Myocyte (in vitro differentiated cells): ENCODE measurements at regions not wholly inside any gene's neighbourhood (a gene's known extent, or its start where the extent isn't known, plus 50 kb on each side); places are given as distances from the start of the nearest gene placed in this dataset.

ENCODE experiments used
- DNase-seq: peaks from one replicate; pipeline ENCODE4 v3.0.0-alpha.2; 2012; ENCODE audit warnings: low read depth

DNA sequence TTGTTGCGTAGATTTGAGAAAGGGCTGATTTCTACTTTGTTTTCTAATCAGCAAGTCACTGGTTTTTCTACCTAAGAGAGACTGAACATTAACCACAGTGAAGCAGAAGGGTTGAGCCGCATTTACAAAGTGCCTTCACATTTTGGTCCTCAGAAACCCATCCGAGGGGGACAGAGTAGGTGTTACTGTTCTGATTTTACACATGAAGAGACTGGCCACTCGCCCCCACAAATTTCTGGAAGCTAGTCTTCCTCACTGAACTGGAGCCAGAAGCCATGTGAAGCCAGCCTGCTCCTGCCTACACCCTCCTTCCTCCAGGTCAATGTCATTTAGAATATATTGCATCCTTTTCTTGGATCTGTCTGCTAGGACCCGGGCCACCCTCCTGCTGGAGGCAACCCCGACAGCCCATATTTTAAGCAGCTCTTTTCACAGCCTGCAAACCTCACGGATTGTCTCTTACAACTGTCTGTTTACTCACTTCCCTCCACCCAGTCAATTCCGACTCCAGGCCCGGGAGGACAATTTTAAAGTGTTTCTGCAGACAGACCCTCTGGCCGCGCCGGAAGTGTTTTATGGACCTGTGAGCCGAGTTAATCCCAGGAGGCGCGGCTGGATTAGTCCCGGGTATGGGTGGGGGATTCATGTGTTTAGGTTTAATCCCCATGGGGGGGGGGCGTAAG is 73.2 kb upstream of the BCOR start:
- no peak for DNase-seq

DNA sequence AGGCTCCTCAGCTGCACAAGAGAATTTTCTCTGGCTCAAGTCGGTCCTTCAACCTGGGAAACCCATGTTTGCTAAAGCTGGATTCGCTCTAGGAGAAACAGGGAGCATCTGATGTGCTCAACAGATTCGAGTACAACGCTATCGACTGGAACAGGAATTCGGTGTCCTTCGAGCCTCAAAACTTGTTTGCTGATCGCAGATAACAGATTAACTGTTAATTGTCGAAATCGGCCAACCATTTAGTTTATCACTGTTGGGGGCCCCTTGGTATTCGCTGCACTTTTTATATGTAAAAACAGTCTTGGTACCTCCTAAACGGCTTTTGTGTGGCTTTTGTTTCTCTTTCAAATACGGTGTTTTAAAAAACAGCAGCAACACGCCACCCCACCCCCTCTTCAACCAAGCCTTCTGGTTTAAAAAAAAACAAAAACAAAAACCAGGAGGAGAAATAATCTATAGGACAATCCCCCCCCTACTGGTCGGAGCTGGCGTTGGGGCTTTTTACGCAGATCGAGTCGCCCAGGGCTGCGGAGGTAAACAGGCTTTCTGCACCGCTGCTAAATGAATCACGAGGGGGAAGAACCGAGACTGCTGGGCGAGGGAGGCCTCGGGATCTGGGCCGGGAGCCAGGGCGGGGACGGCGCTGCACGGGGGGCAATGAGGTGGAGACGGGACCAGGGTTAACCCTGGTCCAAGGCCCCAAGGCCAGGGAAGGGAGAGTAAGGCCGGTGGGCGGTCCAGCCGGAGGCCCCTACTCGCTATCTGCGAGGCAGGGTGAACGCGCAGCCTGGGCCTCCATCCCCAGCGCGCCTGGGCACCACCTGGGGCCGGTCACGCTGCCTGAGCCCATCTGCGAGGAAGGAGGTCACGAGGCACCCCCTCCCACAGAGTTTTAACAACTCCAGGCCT is 71.7 kb upstream of the BCOR start:
- DNase-seq: no peak

DNA sequence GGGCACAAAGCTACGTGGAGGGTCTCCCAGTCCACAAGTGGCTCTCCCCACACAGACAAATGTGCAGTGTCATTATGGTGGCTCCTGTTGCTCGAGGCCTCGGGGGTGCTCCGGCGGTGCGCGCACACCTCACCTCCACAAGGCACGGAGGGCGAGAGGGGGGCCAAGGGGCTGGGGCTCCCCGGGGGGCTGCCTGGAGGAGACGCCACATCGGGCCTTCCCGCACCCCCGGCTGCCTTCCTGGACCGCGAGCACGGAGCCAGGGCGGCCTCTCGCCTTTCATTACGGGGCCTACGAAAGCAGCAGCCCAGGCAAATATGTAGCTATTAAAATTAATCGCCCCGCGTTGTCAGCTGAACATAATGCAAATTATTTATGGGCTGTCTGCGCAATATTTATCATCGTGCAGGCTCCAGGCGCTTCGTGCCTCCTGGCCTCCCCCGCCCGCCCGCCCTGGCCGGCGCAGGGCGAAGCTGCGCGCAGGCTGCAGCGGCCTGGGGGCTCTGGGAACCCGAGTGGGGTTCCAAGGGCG is 70.8 kb upstream of the BCOR start:
- DNase-seq: no peak

DNA sequence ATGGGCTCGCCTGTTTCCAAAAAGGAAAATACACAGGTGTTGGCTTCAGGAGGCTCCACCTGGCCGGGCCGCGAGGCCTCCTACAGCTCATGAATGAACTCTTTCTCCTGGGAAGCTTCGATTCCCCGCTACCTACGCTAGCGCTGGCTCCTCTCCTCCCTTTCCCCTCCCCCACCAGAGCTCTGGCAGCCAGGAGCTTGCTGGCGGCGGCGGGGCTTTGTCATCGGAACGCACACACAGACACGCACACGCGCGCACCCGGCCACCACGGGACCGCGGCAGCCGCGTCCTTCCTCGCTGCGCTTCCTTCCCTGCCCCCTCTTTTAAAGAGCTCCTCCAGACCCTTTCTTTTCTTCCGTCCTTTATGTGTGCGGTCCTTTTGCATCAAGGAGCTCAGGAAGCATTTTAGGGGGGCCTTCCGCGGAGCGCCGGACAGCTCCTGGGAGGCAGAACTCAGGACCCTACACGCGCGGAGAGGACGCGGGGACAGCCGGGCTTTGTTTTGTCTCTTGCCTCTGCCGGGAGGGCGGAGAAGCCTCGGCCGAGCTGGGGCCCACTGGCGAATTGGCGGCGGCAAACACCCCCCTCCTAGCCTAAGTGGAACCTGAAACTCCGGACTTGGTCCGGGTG is 70.2 kb upstream of the BCOR start:
- no peak for DNase-seq

DNA sequence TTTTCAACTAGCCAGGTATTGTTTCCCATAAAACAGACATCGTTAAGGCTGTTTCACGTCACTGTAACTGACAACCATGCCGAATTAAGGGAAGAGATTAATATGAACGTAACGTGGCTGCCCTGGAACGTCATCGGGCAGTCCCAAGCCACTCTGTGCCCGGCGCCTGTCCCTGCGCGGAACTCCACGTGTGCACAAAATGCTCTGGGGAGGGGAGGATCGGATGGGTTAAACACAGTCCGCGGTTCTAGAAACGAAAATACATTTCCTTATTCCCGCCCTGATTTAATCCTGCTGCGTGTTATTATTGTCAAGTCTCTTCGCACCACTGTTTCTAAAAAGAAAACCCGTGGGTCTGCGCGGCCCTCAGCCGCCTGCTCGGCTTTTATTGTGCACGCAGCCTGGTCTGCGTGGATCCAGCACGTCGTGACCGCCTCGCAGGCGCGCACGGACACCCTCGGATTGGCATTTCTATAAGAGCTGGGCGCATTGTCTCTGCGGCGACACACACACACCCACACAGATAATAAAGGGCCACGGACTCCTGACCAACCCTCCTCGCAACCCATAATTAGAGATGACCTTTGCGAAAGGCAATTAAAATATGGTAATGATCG is 69.6 kb upstream of the BCOR start:
- no peak for DNase-seq

DNA sequence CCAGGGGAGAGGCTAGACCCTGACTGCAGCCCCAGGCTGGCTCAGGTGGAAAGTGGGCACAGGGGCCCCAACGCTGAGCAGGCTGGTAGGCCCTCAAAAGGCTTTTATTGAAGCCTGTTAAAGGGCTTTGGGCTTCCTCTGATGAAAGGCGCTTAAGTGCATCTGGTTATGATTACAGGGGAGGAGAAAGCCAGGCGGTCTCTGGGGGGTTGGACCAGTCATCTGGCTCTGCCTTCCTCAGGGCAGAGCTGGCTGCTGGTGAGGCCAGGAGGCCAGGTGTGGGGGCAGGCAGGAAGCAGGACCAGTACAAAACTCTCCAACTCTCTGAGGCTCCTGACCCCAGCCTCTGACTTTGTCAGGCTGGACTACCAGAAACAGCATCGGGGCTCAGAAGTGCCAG is 68.8 kb upstream of the BCOR start:
- DNase-seq: no peak

DNA sequence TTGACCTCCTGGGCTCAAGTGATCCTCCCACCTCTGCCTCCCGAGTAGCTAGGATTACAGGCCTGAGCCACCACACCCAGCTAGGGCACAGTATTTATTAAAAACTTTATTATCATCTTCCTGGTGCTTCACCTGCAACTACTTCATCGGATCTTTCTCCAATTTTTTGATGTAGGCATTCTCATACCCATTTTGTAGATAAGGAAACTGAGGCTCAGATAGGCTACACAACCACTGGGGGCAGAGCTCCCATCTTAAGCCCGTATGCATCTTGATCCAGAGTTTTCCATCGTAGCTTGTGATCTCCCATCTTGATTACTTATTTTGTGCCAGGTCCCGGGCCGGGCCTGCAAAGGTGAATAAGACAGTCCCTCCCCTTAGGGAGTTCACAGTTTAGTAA is 68.1 kb upstream of the BCOR start:
- no peak for DNase-seq

DNA sequence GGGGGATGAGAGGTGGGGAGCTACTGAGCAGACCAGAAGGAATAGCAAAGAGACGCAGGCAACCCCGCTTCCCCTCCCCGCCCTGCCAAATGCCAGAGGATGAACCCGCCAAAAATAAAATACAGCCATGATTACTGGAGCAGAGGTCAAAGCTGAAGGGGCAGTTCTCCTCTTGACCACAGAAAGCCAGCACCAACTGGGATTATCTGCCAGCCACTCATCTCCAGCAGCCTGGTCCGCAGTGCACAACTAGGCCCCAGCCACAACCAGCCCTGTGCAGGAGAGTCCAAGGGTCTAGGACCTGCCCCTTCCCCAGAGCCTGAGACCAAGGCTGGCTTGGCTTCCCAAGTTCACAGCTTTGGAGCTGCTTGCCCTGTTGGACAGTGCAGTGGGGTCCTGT is 67.4 kb upstream of the BCOR start:
- no peak for DNase-seq

DNA sequence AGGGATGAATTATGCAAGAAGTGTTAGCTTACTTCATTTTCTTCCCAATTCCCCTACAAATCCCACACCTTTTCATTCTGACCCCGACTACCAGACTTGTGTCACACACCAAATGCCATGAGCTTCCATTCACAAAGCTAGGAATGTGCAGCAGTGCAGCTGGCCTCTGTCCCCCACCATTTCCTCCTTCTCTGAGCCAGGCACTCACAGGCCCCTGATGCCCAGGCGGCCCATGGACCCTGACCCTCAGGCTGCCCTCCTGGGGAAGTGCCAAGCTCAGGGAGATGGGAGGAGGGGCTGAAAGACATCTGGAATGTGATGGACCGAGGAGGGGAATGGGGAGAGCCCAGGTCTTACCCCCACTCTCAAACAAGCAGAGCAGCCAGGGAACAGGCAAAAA is 67.0 kb upstream of the BCOR start:
- no peak for DNase-seq

DNA sequence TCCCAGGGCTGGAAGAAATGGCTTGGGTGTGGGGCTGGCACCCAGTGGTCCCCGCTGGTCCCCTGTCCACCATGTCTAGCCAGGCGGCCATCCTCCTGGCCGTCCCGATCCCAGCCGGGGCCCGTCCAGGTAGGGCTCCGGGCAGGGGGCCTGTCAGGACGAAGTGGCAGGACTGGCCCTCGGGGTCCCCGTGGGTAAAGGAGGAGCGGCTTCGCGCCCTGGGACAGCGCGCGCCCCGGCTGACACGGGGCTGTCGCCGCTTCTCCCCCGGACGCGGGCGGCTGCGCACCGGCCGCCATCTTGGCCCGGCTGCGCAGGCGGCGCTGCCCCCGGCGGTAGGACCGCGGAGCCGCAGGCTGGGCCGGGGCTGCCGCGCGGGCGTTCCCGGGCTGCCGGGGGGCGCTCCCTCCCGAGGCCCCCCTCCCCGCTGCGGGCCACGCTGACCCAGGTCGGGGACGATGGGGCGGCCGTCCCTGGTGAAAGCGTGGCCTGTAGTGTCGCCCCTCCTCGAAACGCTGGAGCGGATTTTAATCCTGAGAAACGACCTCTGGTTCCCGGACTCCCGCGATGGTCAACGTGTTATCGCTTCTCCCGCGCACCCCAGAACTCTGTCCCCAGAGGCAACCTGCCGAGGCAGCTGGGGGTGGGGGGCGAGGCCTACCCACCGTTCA is 60.4 kb upstream of the BCOR start:
- peak; percentile 43 for DNase-seq

DNA sequence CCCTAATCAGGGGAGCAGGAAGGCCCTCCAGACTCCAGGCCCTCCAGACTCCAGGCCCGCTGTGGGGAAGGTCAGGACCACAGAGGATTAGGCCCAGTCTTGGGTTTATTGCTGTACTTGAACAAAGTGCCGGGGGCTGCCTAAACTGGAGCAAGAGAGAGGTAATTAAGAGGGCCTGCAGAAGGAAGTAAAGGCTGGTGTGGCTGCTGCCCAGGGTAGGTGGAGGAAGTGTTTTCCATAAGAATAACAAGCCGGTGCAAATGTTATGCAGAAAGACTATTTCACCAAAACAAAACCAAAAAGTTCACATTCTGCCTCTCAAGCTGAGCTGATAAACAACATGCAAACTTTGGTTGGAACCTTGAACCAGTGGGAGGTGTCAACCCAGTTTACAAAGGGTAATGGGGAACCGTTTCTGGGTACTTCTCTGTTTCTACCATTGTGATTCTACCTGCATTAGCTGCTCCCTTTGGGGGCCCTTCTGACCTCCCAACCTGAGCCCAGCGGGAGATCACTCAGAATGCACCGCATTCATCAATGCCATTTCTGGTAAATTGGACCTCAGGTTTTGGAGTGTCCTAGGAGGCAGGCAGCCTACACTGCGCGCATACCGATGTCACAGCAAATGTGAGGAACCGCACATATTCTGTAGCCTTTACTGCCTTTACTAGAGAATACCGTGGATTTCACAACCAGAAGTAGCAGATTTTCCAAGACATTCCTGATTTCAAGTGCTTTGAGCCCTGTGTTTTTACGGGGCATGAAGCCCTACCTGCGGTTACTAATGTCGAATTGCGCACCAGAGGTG is 59.7 kb upstream of the BCOR start:
- DNase-seq: no peak

DNA sequence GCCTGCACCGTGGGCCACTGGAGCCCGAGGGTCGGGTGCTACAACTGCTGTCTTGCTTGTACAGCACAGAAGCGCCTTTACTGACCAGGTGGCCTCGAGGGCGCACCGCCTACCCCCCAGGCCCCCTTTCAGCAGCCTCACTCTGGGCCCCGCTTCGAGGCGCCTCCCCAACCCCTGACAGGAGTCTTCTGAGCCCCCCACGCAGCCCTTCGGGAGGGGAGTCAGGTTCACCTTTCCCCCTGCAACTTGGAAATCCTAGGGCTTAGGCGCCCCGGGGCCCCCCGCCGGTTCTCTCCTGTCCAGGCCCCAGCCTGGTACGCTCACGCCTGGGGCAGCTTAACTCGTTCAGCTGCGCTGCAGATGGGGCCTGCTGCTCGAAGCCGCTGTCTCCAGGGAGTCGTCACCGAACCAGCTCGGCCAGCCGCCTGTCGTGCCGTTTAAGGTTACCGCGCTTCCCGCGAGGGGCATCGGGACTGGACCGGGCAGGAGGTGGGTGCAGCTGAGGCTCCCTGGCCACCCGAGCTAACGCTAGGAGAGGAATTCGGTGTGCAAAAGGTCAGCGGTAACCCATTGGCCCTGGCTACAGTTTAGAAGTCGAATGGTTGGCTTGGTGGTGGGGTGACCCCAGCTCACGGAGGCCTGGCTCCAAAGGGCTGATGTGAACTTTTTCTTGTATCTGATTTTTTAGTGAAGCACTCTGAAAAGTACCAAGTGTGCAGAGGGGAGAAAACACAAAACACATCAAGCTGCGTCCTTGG is 58.9 kb upstream of the BCOR start:
- no peak for DNase-seq

DNA sequence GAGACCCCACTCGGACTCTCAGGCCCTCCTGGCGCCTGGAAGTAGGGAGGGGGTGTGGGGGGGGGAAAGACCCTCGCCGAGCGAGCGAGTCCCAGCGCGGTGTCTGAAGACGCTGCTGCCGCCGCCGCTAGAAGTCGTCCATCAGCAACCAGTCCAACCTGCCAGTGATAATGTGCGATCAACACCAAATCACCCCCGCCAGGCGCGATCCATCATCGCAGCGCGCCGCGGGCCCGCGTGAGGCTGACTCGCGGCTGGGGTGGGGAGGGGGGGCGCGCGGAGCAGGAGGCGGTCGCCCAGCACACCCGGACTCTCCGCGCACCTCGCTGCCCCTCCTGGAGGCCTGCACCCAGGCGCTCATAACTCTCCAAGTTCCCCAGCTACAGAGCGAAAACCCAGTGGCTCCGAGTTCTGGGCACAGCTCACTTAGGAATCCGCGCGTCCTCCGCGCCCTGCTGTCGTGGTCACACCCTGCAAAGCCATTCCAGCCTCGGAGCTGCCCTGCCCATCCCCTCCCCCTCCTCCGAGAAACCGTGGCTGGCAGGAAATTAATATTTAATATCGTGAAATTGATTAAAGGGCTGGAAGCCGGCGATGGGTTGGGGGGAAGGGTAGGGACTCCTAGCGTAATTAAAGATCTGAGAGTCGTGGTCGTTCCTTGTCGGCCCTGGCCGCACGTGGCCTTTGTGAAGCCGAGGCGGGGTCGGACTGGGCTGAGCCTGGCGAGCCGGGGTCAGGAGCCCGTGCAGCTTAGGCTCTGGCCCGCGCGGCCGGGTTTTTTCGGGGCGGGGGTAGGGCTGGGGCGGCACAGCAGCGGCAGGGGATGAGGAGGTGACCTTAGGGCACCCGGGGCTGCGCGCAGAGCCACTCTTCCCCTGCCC is 58.1 kb upstream of the BCOR start:
- no peak for DNase-seq

DNA sequence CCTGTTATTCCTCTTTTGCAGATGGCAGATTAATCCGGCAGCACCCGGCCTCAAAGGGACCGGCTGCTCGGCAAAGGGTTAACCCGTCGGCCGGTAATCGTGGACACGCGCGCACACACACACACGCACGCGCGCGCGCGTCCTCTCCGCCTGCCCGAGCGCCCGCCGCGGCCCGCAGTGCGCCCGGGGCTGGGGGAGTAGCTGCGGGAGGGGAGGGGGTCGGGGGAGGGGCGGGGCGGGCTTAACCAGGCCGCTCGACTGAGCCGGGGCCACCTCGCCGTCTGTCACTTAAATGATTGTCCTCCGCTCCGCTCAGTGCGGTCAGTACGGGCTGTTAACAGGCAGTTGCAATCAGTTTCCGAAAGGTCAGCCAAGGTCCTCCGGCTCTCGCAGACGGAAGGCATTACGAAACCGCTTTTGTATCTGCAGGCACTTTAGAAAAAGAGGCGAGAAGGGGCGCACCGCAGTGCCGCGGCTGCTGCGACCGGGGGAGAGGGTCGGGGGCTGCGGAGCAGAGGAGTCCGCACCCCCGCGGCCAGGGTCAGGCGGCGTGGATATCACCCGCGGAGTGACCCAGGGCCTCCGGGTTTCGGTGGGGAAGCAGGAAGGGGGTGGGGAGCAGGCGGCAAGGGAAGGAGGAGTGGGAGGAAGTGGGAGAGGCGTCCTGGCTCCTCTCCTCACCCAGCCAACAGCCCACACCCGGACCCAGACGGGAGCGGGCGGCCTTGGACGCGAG is 57.3 kb upstream of the BCOR start:
- peak; percentile 69 for DNase-seq

DNA sequence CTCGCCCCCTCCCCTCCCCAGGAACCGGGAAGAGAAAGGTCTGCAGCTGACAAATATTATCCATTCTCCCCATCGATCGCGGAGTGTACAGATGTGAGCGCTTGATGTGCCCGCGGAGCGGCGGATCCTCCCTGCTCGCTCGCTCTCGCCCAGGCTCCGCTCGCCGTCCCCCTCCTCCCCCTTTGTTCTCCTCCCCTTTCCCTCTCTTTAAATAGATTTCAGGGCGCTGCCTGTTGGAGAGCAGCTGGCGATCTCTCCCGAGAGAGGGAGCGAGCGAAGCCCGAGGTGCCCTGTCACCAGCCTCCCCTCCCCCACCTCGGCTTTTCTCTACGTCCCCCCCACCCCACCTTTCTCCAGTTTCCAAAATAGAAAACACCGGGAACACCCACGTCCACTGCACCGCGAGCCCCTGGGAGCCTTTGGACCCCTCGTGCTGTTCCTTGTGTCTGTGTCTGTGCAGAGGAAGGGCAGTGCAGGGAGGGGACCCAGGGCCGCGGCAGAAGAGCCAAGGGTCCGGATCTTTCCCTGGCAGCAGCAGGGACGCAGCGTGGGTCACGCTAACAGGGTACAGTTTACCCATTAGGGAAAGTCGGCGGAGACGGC is 56.6 kb upstream of the BCOR start:
- peak; percentile 83 for DNase-seq

DNA sequence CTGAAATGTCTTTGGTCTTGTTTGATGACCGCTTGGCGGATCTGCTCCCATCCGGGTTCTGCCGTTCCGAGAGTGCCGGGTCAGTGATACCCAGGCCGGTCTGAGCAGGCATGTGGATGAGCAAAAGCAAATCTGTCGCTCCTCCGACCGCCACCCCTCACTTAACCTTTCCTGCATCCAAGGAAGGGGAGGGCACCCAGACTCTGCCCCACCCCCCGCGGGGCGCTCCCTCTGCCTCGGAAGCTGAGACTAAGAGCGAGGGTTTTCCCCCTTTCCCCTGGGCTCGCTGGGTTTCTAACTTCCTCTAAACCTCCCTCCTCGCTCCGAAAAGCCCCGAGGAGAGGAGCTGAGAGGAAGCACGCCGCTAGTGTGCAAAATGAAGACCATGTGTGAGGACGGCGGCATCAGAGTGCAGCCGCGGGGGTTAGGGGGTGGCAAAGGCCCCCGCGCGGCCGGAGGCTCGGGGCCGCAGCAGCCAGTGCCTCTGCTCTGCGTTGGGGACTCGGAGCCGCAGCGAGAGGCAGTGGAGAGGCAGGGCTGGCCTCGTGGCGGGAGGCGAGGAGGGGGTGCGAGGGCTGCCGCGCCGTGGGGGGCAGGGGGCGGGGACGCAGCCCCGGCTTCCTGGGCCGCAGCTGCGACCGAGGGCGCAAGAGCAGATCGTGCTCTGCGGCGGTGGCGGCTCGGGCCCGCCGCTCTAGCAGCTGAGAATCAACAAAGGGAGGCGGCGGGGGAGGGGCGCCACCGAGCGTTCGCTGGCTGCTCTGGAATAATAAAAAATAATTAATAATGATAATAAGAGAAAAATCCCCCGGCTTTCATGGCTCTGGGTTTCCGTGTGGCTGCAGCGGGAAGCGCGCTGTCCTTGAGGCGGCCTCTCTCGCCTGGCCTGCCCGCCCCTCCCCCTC is 55.8 kb upstream of the BCOR start:
- DNase-seq: peak; percentile 67
